HG02884 (cell line): ENCODE measurements at regions not wholly inside any gene's neighbourhood (a gene's known extent, or its start where the extent isn't known, plus 50 kb on each side); places are given as distances from the start of the nearest gene placed in this dataset.
A peak's percentile ranks its signal among the peaks of the same experiment; 100 is the strongest.
"Not testable (repeated sequence)": the region's sequence is repeated elsewhere in the genome, so short reads cannot be mapped to it uniquely, and the experiment has no call there.

Experiments used
- ATAC-seq: cut with Tn5 transposase; IDR thresholded peaks from one replicate; pipeline ENCODE4 v1.9.1; 2021; ENCODE audit warnings: mild to moderate bottlenecking, moderate library complexity; ENCODE audit not compliant: unreplicated experiment

GRCh38 chr6:134822920-134823709, 126.8 kb downstream of the ALDH8A1 start:
- peak; percentile 66 for ATAC-seq

- no peak for ATAC-seq
Observed at GRCh38 chr6:134821928-134822864, 127.7 kb downstream of the ALDH8A1 start.

- no peak for ATAC-seq
Observed at GRCh38 chr6:134821397-134821796, 128.5 kb downstream of the ALDH8A1 start.

GRCh38 chr6:134819863-134820800, 129.8 kb downstream of the ALDH8A1 start:
- ATAC-seq, result no peak

GRCh38 chr6:134819236-134819635, 130.7 kb downstream of the ALDH8A1 start:
- ATAC-seq, result no peak

- no peak for ATAC-seq
Observed at GRCh38 chr6:134817448-134817847, 132.5 kb downstream of the ALDH8A1 start.

- no peak for ATAC-seq
Observed at GRCh38 chr6:134816780-134817179, 133.1 kb downstream of the ALDH8A1 start.

- ATAC-seq, result no peak
Observed at GRCh38 chr6:134816300-134816699, 133.6 kb downstream of the ALDH8A1 start.

- ATAC-seq, result no peak
Observed at GRCh38 chr6:134814076-134814695, 135.7 kb downstream of the ALDH8A1 start.

- no peak for ATAC-seq
Observed at GRCh38 chr6:134813146-134813545, 136.8 kb downstream of the ALDH8A1 start.

- no peak for ATAC-seq
Observed at GRCh38 chr6:134810402-134810801, 139.5 kb downstream of the ALDH8A1 start.

GRCh38 chr6:134809130-134809529, 140.8 kb downstream of the ALDH8A1 start:
- ATAC-seq, result no peak

GRCh38 chr6:134806180-134806798, 143.6 kb downstream of the ALDH8A1 start:
- no peak for ATAC-seq

- ATAC-seq, result no peak
Observed at GRCh38 chr6:134805168-134805567, 144.7 kb downstream of the ALDH8A1 start.

GRCh38 chr6:134804311-134804710, 145.6 kb downstream of the ALDH8A1 start:
- ATAC-seq, result not testable (repeated sequence)

GRCh38 chr6:134802426-134803058, 147.4 kb downstream of the ALDH8A1 start:
- no peak for ATAC-seq

GRCh38 chr6:134797400-134798113, 152.3 kb downstream of the ALDH8A1 start:
- no peak for ATAC-seq

GRCh38 chr6:134795691-134796090, 154.2 kb downstream of the ALDH8A1 start:
- ATAC-seq, result no peak

- ATAC-seq, result no peak
Observed at GRCh38 chr6:134795001-134795400, 154.9 kb downstream of the ALDH8A1 start.
